ENCODE measurements at regions not wholly inside any gene's neighbourhood (a gene's known extent, or its start where the extent isn't known, plus 50 kb on each side); places are given as distances from the start of the nearest gene placed in this dataset.
A peak's percentile ranks its signal among the peaks of the same experiment; 100 is the strongest.

DNA sequence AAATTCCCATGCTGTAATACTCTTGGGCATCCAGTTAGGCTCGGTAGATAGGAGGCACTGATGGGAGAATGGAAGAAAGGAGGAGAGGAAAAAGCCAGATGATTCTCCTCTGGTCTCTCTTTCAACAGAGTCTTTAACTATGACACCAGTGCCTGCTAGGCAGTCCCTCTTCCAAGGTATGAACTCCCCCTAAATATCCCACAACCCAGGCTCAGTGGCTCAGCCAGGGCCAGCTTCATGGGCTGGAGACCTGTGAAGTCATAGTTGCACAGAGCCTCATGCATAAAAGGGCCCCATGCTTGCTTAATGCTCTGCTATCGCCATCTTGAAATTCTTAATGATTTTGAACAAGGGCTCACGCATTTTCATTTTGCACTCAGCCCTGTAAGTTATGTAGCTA is 869.2 kb upstream of the GCFC2 start:
- DNase-seq (ENCODE audit: low spot score) = no peak

DNA sequence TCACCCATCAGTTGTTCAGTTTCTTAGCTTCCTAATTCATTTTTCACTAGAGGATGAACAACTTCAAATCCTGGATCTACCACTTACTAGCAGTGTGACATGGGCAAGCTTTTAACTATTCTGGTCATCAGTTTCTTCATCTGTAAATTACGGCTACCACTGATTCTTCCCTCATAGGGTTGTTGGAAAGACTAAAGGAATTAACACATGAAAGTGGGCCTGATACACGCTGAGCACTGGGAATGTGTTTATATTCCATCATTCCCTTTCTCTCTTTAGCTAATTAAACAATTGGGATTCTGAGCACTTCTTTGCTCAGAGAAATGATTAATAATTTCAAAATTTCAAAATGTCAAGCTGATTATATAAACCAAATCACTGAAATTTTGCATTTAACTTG is 862.3 kb upstream of the GCFC2 start:
- no peak for DNase-seq (ENCODE audit: low spot score)

DNA sequence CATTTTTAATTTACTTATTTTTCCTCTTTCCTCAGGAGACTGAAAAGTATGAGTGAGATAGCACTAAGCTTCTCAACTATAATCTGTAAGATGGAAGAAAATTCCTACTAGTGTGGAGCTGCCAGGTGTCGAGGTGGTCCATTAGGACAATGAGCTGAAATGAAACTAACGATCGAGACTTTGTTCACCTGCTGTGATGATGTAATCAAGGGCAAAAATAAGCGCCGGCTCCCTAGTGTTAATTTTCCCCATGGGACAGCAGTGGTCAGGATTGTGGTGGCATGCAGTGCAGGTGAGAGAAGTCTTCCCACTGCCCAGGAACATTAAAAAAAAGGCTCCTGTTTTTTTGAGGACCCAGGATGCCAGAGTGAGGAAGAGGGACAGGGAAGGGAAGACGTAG is 859.1 kb upstream of the GCFC2 start:
- no peak for DNase-seq (ENCODE audit: low spot score)

DNA sequence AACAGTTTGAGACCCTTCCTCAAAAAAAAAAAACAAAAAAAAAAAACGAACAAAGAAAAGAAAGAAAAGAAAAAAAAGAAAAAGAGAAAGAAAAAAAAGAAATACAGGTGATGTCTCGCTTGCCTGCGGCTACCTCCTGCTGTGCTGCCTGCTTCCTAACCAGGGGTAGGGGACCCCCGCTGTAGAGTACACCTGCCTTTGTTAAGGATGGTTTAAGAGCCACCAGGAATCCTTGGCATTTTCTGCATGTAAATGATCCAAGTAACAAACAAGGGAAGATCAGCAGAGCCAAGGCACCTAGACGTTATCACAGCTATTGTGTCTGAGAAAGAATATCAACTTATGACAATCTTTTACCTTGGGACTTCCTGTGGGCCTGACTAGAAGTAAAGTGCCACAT is 856.8 kb upstream of the GCFC2 start:
- DNase-seq (ENCODE audit: low spot score) = no peak

DNA sequence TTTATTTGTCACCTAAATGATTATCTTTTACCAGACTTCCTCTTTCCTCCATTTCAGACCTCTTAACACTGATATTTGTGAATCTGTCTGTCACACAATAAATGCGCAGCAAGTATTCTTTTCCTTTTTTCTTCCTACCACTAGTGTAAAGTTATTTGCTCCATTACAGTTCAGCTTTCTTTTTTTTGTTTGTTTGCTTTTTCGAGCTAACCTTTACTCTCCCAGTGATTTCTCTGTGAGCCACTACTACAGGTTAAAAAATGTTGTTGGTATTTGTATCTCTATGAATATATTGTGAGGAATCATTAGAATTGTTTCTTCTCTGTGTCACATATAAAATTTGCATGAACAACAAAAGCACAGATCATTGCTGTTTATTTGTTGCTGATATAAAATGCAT is 854.0 kb upstream of the GCFC2 start:
- no peak for DNase-seq (ENCODE audit: low spot score)

DNA sequence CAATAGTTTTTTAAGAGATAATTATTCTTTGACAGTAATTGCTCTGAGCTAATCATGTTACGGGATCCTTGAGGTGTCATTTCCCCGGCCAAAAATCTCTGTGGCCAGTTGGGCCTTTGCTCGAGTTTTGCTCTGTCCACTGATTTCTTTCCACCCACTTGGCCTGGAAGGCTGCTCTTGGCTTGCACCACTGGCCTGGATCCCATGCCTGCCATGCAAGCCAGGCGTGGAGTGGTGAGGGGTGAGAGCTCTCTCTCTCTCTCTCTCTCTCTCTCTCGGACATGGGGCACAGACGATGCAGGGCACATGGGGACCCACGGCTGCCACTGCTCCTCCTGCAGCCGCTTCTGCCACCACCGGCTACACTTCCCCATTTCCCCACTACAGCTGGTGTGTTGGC is 853.0 kb upstream of the GCFC2 start:
- DNase-seq (ENCODE audit: low spot score) = no peak

DNA sequence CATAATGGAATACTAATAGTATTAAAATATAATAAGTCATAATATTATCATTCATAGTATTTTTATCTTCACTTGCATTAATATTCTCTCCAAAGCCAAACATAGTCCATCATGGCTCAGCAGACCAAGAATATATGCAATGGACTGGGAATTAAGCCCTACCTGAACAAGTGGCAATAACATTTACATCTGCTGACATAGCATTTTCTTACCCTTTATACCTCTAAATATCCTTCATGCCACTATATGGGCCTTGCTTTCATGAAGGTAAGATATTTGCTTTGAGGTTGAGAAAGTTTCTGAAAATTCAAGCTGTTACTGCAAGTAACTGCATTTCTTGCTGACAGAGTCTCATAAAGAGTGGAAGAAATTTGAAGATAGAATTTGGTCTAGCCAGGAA is 847.4 kb upstream of the GCFC2 start:
- no peak for DNase-seq (ENCODE audit: low spot score)

DNA sequence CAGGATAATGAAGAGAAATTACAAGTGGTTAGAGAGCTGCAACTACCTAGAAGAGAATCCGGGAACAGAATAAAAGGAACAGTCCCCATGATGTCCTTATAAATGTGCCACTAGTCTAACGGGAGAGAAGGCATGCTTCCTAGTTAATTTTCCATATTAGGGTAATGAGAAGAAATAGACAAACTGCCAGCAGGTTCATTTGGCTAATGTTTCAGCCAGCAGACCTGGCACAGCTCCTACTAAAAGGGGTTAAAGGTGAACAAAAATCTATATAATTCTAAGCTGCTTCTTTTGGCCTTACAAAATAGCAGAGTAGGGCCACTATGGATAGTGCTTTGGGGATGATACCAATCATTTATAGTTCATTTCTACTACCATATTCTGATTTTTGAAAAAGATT is 845.3 kb upstream of the GCFC2 start:
- DNase-seq (ENCODE audit: low spot score) = no peak

DNA sequence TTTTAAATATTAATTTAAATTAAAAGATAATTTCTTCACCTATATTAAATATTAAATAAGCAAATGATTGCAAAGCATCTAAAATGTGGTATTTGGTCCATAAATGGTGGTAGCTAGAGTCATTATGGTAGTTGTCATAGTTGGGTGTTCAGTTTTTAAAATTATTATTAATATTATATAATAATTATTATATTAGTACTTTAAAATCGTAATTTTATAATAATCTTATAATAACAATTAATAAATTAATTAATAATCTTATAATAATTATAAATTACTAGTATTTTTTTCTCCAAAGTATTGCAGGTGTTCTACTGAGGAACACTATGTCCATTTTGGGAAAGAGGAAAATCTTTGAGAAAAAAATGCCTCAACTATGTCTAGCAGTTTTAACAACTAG is 835.5 kb upstream of the GCFC2 start:
- DNase-seq (ENCODE audit: low spot score) = no peak

DNA sequence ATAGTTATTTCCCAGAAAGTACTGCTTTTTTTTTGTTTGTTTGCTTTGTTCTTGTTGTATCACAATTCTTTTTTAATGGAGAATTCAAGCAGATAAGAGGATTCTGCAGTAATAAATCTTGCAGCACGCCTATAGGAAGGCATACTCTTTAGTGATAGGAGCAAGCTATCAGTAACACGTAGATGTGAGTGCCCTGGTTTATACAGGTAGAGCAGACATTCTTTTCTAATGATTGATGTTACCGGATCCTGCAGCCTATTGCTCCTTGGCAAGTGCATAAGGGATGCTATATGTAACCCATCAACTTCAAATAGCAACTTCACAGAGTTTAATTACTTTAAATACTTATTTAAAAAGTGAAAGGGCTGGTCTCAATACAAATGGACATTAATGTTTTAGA is 834.2 kb upstream of the GCFC2 start:
- DNase-seq (ENCODE audit: low spot score) = no peak

DNA sequence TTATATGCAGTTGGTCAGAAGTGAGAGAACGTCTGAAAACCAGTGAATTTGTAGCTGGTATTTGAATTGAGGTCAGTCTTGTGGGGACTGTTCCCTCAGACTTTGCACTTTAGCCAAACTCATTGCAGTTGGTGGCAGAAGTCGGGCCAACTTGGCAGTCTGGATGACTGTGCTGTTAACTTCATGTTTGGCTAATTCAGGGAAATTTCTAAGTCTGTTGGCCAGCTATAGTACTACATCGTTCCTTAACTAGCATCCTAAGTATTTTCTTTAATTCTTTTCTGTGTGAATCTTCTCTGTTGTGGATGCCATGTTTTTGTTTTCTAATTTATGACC is 806.8 kb upstream of the GCFC2 start:
- peak; percentile 1 for DNase-seq (ENCODE audit: low spot score)

DNA sequence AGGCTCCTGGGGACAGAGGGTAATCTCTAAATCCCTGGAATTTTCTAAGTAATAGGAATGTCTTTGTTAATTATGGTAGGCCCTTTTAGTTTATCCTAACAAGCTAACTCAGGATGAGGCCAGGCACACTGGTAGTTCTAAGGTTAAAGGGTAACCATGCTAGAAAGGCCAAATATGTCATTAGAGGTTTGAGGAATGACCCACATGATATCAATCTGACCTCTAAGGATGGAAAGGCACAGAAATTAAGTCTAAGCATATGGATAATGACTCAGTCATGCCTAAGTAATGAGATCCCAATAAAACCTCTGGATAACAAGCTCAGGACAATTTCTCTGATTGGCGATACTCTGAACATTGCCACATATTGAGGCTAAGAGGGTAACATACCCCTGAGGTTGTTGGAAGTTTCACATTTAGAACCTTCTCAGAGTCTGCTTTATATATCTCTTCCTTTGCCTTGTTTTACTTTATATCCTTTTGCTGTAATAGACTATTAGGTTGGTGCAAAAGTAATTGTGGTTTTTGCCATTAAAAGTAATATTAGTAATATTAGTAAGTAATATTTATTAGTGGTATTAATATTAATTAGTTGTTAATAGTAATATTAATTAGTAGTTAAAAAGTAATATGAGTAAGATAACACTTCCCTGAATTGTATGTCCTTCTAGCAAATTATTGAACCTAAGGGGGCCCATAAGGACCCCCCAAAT is 806.3 kb upstream of the GCFC2 start:
- no peak for DNase-seq (ENCODE audit: low spot score)

DNA sequence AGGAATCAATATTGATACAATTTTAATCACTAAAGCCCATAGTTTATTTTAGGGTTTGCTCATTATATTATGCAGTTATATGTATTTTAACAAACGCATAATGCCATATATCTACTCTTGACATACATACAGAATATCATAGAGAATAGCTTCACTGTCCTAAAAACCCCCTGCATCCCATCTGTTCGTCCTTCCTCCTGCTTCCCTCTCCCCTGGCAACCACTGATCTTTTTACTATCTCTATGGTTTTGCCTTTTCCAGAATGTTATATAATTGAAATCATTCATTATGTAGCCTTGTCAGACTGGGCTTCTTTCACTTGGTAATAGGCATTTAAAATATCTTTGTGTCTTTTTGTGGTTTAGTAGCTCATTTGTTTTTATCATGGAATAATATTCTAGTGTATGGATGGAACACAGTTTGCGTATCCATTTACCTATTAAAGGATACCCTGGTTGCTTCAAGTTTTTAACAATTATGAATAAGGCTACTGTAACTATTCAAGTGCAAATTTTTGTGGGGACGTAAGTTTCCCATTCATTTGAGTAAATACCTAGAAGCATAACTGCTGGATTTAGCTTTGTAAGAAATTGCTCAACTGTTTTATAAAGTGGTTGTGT is 801.6 kb upstream of the GCFC2 start:
- no peak for DNase-seq (ENCODE audit: low spot score)

DNA sequence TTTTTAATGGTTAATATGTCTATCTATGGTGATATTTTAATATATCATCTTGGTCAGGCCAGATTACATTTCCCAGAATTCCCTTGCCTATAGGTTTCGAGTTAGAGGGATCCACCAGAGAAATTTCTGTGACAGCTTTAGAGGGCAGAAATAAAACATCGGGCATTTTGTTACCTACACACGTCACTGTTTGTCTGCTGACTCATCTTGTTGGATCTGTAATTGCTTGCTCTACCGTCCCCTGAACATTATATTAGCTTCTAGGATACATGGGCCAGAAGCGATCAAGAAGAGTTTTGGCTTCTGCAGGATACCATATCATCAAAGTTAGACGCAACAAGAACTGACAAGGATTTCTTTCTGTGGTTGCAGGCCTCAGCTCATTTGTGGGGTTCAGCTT is 795.8 kb upstream of the GCFC2 start:
- DNase-seq (ENCODE audit: low spot score) = no peak

DNA sequence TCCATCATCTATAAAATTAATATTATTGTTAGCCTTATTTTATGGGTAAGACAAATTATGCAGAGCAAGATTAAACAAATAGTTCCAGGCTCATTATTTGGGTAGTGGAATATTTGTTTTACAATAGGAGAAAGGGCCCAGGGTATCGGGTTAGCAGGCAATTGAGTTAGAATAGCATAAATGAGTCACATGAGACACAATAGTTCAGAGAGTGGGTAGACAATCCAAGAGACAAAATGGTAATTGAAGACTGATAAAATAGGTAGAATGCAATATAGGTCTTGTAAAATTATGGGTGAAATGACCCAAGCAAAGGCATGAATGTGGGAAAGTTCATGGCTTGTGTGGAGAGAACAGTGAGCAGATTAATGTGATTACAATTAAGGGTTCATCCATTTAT is 790.9 kb upstream of the GCFC2 start:
- DNase-seq (ENCODE audit: low spot score) = no peak

DNA sequence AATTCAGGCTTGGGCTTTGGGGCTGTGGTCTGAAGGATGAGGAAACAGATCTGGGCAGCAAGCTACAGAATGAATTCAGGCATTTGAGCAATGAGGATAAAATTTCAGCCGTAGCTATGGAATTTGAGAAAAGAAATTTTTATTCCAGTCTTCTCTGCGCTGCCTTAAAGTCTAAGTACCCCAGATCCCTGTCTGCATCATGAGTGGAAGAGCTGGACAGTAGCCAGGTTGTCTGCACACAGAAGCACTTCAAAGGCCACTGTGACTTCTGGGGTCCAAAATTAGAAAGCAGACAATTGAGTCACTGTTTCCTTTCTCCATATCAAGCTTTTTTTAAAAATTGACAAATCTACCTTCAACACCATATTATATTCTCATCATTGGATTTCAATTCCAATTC is 787.6 kb upstream of the GCFC2 start:
- no peak for DNase-seq (ENCODE audit: low spot score)

DNA sequence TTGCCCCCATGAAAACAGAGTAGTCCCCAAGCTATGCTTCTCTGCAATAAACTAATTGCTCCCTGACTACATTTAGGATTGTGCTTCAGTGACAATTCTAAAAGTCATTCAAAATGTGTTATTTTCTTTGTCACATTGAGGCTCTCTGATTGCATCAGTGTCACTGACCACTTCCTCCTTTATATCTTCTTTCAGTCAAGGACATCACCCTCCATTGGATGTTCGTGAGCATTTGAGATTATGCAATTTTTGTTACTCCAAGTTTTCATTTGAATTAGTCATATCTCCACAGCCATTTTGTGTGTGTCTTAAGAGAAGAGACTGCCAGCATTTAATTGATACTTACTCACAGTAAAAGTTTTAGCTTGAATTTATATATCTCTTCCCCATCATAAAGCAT is 780.8 kb upstream of the GCFC2 start:
- no peak for DNase-seq (ENCODE audit: low spot score)

DNA sequence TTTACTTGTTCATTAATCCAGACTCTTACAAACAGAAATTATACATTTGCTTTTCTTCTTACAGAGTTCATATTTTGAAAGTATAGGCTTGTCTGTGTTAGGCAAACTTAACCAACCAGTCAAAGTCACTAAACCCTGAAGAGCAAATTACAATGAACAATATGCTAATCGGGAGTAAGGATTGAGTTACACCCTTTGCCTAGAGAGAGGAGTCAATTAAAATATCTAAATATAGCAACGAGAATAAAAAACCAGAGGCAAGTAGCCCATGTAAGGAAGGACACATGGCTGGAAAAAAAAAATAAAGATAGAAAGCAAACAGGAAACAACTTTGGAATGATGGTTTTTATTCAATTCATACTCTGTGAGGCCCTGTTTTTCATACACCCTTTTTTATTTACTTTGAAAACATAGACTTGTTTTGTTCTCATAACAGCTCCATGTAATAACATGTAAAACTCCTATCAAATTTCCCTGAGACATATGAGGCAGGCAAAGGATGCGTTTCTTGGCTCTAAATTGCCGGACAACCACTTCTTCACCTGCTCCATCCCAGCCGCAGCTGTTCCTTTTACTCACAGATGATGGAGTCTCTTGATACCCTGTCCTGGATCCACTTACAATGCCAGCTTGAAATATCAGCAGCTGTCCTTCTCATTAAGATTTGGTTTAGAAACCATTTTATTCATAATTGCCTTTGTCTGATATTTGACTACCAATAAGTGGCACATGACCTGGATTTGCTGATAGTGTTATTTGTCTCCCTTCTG is 767.7 kb upstream of the GCFC2 start:
- no peak for DNase-seq (ENCODE audit: low spot score)

DNA sequence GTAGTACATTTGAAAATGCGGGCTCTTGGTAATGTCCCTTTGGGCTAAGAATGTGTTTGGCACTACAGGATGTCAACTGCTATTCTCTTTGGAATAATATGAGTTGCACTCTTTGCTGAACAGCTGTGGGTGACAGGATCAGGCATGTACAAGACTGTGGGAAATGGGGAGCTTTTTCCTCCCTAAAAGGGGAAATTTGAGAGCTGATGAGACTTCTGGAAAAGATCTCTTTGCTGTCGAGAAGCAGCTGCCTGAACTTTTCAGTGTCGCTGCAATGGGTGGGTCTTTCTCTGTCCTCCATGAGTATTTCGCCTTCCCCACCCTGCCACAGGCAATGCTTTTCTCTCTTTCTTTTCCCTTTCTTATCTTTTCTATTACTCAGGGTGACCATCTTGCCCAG is 762.2 kb upstream of the GCFC2 start:
- DNase-seq (ENCODE audit: low spot score) = no peak

DNA sequence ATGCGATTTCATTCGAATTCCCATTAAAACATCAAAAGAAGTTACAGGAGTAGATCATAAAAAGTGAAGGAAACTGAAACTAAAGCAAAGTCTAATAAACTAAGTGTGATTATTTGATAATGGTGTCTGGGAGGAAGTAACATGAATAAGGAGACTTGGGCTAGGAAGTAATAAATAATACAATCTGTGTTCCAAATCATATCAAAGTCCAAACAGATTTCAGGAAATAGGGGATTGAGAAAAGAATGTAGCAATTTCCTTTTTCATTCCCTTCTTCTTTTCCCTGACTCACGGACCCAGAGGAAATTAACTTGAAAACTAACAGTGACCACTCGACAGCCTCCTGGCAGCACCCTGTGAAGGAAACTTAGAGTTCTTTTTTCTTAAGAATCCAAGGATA is 758.4 kb upstream of the GCFC2 start:
- no peak for DNase-seq (ENCODE audit: low spot score)

DNA sequence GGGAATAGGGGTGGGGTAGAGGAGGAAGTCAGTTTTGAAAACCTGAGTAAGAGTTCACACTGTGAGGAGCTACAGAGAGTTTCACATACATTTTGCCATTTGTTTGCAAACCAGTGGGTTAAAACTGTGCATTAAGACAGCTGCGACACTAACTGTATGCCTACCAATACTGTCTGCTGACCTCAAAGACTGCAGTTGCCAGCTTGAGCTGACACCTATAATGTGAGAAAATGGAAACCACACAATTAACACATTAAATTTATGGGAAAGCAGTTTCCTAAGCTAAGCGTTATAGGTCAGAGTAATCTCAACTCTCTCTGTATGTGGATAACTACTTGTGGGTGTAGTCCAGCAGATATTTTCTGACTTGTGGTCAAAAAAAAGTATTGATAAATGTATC is 756.6 kb upstream of the GCFC2 start:
- no peak for DNase-seq (ENCODE audit: low spot score)

DNA sequence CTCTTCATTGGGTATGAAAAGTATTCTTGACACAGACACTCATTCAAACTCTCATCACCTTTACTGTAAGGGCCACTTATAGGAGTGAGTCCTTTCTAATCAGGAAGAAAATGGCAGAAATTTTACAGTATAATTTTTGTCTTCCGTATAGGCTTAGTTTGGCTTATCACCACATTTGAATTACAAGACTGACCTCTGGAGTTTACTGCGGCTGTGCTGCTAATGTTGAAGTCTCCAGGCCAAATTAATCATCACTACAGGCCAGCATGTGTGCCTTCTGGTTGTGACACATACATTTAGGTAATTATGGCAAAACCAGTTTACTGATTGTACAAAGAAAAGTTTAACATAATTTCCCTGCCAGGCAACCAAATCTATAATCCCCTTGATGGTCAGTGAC is 753.6 kb upstream of the GCFC2 start:
- DNase-seq (ENCODE audit: low spot score) = peak; percentile 2

DNA sequence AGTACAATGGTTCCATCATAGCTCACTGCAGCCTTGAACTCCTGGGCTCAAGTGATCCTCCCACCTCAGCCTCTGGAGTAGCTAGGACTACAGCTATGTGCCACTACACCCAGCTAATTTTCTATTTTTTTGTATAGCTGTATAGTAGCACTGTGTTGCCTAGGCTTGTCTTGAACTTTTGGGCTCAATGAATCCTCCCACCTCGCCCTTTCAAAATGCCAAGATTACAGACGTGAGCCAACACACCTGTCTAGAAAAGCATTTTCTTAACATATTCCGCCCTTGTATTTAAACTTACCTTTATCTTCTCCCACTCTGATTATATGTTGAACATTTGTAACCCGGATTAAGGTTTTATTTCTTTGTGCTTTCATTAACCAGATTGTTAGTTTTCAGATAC is 750.7 kb upstream of the GCFC2 start:
- no peak for DNase-seq (ENCODE audit: low spot score)

DNA sequence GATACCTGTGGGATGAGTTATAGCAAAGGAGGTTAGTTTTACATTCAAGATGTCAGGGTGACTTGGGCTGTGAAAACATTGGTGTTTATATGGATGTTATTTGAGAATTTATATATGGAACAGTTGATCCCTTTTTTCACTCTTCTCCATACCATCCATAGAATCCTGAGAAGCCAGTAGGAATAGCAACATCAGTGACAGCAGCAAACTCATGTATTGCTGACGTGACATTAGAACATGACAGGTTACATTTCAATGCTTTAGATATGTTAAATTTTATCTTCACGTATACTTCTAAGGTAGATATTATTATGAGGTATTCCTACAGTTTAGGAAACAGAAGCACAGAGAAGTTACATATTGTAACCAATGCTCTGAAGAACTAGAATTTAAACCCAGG is 745.2 kb upstream of the GCFC2 start:
- DNase-seq (ENCODE audit: low spot score) = no peak

All from RKO (cell line).